Thymus (tissue), 11 donors: ENCODE measurements at regions not wholly inside any gene's neighbourhood (a gene's known extent, or its start where the extent isn't known, plus 50 kb on each side); places are given as distances from the start of the nearest gene placed in this dataset.
A peak's percentile ranks its signal among the peaks of the same experiment; 100 is the strongest.
"Not testable (repeated sequence)": the region's sequence is repeated elsewhere in the genome, so short reads cannot be mapped to it uniquely, and the experiment has no call there.

Experiments used
- DNase-seq, 9 donors: peaks; one replicate each; pipeline ENCODE4 v3.0.0-alpha.2; 2013; ENCODE audit warnings: low spot score in 9 of 9, low read depth in 6 of 9, missing footprints in 1 of 9
- H3K27ac ChIP-seq, 2 donors: one replicate each; pipeline ENCODE4 v1.5.1; 2013; ENCODE audit warnings: control low read depth in 1 of 2, low read depth in 1 of 2, low read length in 1 of 2, mild to moderate bottlenecking in 1 of 2, moderate library complexity in 1 of 2
- H3K27me3 ChIP-seq, 2 donors: one replicate each; pipeline ENCODE4 v1.5.1; 2013; ENCODE audit warnings: low read length in 1 of 2; ENCODE audit not compliant: control insufficient read depth in 2 of 2, insufficient read depth in 1 of 2
- H3K36me3 ChIP-seq, 2 donors: one replicate each; pipeline ENCODE4 v1.5.1; 2013; ENCODE audit warnings: low read length in 1 of 2, mild to moderate bottlenecking in 1 of 2, moderate library complexity in 1 of 2; ENCODE audit not compliant: control insufficient read depth in 2 of 2, insufficient read depth in 2 of 2
- H3K4me1 ChIP-seq, 2 donors: one replicate each; pipeline ENCODE4 v1.5.1; 2013; ENCODE audit warnings: low read length in 2 of 2; ENCODE audit not compliant: control insufficient read depth in 2 of 2, insufficient read depth in 2 of 2
- H3K4me3 ChIP-seq, 2 donors: one replicate each; pipeline ENCODE4 v1.5.1; 2013; ENCODE audit warnings: low read length in 2 of 2, control low read depth in 1 of 2, mild to moderate bottlenecking in 1 of 2
- H3K9me3 ChIP-seq, 2 donors: one replicate each; pipeline ENCODE4 v1.5.1; 2013; ENCODE audit warnings: low read length in 1 of 2, mild to moderate bottlenecking in 1 of 2; ENCODE audit not compliant: control insufficient read depth in 2 of 2, insufficient read depth in 1 of 2
- WGBS: extraction: QIAGEN DNeasy Blood & Tissue Kit; methylation state at CpG from one replicate; pipeline ENCODE4 v1.1.7; 2013; 5-methylcytosine and 5-hydroxymethylcytosine counted together
- donor health status: healthy.

DNA sequence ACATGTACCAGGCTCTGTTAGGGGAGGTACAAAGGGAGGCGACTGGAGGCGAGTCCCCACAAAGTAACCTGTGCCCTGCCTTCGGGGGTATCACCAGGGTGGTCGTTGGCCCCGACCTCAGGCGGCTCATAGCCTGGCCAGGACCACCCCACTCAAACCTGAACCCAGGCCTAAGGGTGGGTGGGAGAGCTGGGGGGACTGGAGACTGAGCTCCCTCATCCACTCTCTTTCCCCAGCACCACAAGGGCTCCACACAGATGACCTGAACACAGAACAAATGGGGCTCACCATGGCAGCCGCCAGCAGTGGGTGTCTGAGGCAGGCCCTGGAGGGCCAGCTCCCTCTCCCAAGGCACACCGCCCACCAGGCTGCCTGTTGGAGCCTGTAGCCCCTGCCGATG, 120.6 kb upstream of the TNRC6C start:
- no peak overlapping the region for H3K4me3 ChIP-seq
- no peak overlapping the region for H3K27ac ChIP-seq
- 97% methylated on average over 9 of the region's 9 CpGs for WGBS
- H3K36me3 ChIP-seq: no peaks in the 10 kb centered on the region
- H3K27me3 ChIP-seq: no peaks in the 10 kb centered on the region
- DNase-seq: no peak
- peaks cover 23 to 55% of the 10 kb centered on the region in 2 donors for H3K4me1 ChIP-seq
- H3K9me3 ChIP-seq: peaks cover 0 to 6% of the 10 kb centered on the region in 2 donors

GRCh38 chr17:77838748-77839697, 119.5 kb upstream of the TNRC6C start:
- WGBS: 72% methylated on average over 23 of the region's 23 CpGs
- no peak overlapping the region for H3K27ac ChIP-seq
- no peaks in the 10 kb centered on the region for H3K36me3 ChIP-seq
- H3K4me1 ChIP-seq: peaks cover 31 to 66% of the 10 kb centered on the region in 2 donors
- H3K4me3 ChIP-seq: no peak overlapping the region
- DNase-seq: no peak
- H3K27me3 ChIP-seq: no peaks in the 10 kb centered on the region
- peaks cover 0 to 6% of the 10 kb centered on the region in 2 donors for H3K9me3 ChIP-seq

GRCh38 chr17:77839698-77840512, 118.6 kb upstream of the TNRC6C start:
- H3K27ac ChIP-seq: no peak overlapping the region
- H3K4me3 ChIP-seq: no peak overlapping the region
- no peak for DNase-seq
- H3K4me1 ChIP-seq: peaks cover 40 to 66% of the 10 kb centered on the region in 2 donors
- H3K27me3 ChIP-seq: no peaks in the 10 kb centered on the region
- no peaks in the 10 kb centered on the region for H3K36me3 ChIP-seq
- H3K9me3 ChIP-seq: peaks cover 0 to 6% of the 10 kb centered on the region in 2 donors
- WGBS: 92% methylated on average over 16 of the region's 16 CpGs

DNA sequence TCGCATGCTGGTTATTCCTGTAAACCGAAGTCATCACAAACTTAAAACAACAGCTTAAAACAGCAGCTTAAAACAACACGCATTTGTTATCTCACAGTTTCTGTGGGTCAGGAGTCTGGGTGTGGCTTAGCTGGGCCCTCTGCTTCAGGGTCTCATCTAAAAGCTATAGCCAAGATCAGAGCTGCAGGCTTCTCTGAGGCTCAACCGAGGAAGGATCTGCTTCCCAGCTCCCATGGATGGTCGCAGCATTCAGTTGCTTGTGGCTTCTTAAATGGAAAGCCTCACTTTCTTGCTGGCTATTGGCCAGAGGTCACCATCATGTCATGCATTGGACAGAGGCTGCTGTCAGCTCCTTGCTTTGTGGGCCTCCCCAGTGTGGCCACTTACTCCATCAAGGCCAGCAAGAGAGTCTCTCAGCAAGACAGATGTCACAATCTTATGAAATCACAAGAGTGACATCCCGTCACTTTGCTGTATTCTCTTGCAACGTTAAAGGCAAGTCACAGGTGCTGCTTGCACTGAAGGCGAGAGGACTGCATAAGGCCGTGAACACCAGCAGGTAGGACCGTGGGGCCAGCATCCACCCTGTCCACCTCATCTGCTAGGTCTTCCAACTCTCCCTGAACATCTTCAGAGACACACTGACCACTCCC, 117.9 kb upstream of the TNRC6C start:
- Histone ChIP-seq H3K27ac (peak overlapping the region in 1 of 2 donors; percentile 4), H3K27me3 (no peaks in the 10 kb centered on the region), H3K4me1 (peaks cover 41 to 73% of the 10 kb centered on the region in 2 donors), H3K4me3 (no peak overlapping the region), H3K9me3 (peaks cover 0 to 6% of the 10 kb centered on the region in 2 donors), H3K36me3 (no peaks in the 10 kb centered on the region)
- WGBS: 85% methylated on average over 10 of the region's 10 CpGs
- DNase-seq: peak in 1 of 9 donors; percentile 66

- 69% methylated on average over 8 of the region's 8 CpGs for WGBS
- DNase-seq: peak in 1 of 9 donors; percentile 48
- no peak overlapping the region for H3K4me3 ChIP-seq
- H3K27me3 ChIP-seq: no peaks in the 10 kb centered on the region
- peak overlapping the region in 1 of 2 donors; percentile 72 for H3K27ac ChIP-seq
- peaks cover 54 to 86% of the 10 kb centered on the region in 2 donors for H3K4me1 ChIP-seq
- H3K9me3 ChIP-seq: peaks cover 0 to 3% of the 10 kb centered on the region in 2 donors
- H3K36me3 ChIP-seq: no peaks in the 10 kb centered on the region
These were observed 116.6 kb upstream of the TNRC6C start for GRCh38 chr17:77841742-77842527.

DNA sequence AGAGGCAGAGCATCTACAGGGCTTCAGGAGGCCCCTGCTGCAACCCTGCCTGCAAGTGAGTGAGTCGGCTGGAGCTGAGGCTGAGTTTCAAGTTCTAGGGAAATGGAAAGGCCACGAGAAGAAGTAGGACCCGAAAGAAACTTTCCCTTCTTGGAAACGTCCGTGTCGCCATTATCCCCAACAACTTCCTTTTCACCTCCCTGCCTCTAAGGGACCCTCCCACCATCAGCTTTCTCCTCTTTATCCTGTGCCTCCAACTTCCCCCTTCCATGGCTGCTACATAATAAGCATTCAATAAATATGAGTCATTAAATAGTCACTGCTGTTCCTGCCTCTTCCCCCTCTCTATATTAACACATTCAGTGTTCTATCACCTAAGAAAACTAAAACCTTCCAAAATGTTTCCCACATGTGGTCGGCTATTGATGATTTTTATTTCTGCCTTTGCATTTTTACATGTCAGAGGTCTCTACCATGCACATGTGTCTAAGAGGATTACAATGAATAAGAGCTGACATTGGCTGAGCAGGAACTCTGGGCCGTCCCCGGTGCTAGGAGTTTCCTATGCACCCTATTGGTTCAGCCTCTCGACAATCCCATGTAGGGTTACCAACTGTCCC, 115.9 kb upstream of the TNRC6C start:
- WGBS: 51% methylated on average over 10 of the region's 10 CpGs
- Histone ChIP-seq H3K4me1 (peaks cover 61 to 93% of the 10 kb centered on the region in 2 donors), H3K9me3 (no peaks in the 10 kb centered on the region), H3K27ac (peak overlapping the region in 1 of 2 donors; percentile 72), H3K36me3 (no peaks in the 10 kb centered on the region), H3K4me3 (no peak overlapping the region), H3K27me3 (no peaks in the 10 kb centered on the region)
- DNase-seq: peak in 1 of 9 donors; percentile 31

DNA sequence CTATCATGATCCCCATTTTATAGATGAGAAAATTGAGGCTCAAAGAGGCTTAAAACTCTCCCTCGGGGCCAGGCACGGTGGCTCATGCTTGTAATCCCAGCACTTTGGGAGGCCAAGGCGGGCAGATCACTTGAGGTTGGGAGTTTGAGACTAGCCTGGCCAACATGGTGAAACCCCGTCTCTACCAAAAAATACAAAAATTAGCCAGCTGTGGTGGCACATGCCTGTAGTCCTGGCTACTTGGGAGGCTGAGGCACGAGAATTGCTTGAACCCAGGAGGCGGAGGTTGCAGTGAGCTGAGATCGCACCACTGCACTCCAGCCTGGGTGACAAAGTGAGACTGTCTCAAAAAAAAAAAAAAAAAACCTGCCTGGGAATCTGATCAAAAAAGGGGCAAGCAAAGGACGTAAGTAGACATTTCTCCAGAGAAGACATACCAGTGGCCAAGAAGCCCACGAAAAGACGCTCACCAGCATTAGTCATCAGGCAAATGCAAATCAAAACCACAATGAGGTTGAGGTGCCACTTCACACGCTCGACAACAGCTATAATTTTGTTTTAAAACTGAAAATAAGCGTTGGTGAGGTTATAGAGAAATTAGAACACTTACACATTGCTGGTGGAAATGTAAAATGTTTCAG, 115.1 kb upstream of the TNRC6C start:
- H3K36me3 ChIP-seq, H3K9me3 ChIP-seq, H3K4me3 ChIP-seq, H3K27me3 ChIP-seq: not testable (repeated sequence)
- 49% methylated on average over 13 of the region's 13 CpGs for WGBS
- peak overlapping the region in 1 of 2 donors; percentile 76 for H3K27ac ChIP-seq
- peaks cover 61 to 100% of the 10 kb centered on the region in 2 donors for H3K4me1 ChIP-seq
- peak in 1 of 9 donors; percentile 71 for DNase-seq
